Subcutaneous abdominal adipose tissue (tissue), 5 donors: ENCODE measurements at regions not wholly inside any gene's neighbourhood (a gene's known extent, or its start where the extent isn't known, plus 50 kb on each side); places are given as distances from the start of the nearest gene placed in this dataset.
A peak's percentile ranks its signal among the peaks of the same experiment; 100 is the strongest.

Experiments
- H3K27ac ChIP-seq: one replicate; pipeline ENCODE4 v1.7.0; 2013; ENCODE audit warnings: low read depth, mild to moderate bottlenecking, inconsistent platforms, low read length, moderate library complexity
- H3K27me3 ChIP-seq, 5 donors: one replicate each; pipeline ENCODE4 v1.7.0; 2013; ENCODE audit warnings: low read length in 5 of 5, inconsistent platforms in 1 of 5; ENCODE audit not compliant: control insufficient read depth in 5 of 5, insufficient read depth in 4 of 5
- H3K36me3 ChIP-seq, 5 donors: one replicate each; pipeline ENCODE4 v1.7.0; 2013; ENCODE audit warnings: low read length in 5 of 5; ENCODE audit not compliant: control insufficient read depth in 5 of 5, insufficient read depth in 5 of 5
- H3K4me1 ChIP-seq, 5 donors: one replicate each; pipeline ENCODE4 v1.7.0; 2013; ENCODE audit warnings: low read length in 5 of 5, mild to moderate bottlenecking in 3 of 5, moderate library complexity in 1 of 5; ENCODE audit not compliant: control insufficient read depth in 5 of 5, insufficient read depth in 5 of 5
- H3K4me3 ChIP-seq, 5 donors: one replicate each; pipeline ENCODE4 v1.7.0; 2013; ENCODE audit warnings: low read length in 5 of 5, low read depth in 1 of 5
- H3K9ac ChIP-seq, 5 donors: one replicate each; pipeline ENCODE4 v1.7.0; 2013; ENCODE audit warnings: low read length in 5 of 5, mild to moderate bottlenecking in 4 of 5, moderate library complexity in 3 of 5
- H3K9me3 ChIP-seq, 5 donors: one replicate each; pipeline ENCODE4 v1.7.0; 2013; ENCODE audit warnings: low read length in 5 of 5; ENCODE audit not compliant: control insufficient read depth in 5 of 5
- donor health status: healthy.
- donor health status: healthy.
- donor health status: healthy.
- donor health status: healthy.
- donor health status: healthy.

- Histone ChIP-seq H3K27ac (no peak overlapping the region), H3K9ac (no peak overlapping the region), H3K27me3 (no peaks in the 10 kb centered on the region), H3K4me3 (no peak overlapping the region), H3K36me3 (no peaks in the 10 kb centered on the region), H3K4me1 (peaks cover 0 to 17% (median 12%) of the 10 kb centered on the region in 5 donors), H3K9me3 (no peaks in the 10 kb centered on the region)
Observed at GRCh38 chr2:181370126-181370525, 87.1 kb upstream of the ITGA4 start.

- peaks cover 0 to 20% (median 13%) of the 10 kb centered on the region in 5 donors for H3K4me1 ChIP-seq
- H3K27me3 ChIP-seq = no peaks in the 10 kb centered on the region
- no peak overlapping the region for H3K9ac ChIP-seq
- no peak overlapping the region for H3K4me3 ChIP-seq
- peak overlapping the region; percentile 14 for H3K27ac ChIP-seq
- H3K9me3 ChIP-seq = no peaks in the 10 kb centered on the region
- no peaks in the 10 kb centered on the region for H3K36me3 ChIP-seq
Observed at GRCh38 chr2:181371195-181371594, 86.0 kb upstream of the ITGA4 start.

GRCh38 chr2:181371782-181372645, 85.2 kb upstream of the ITGA4 start:
- Histone ChIP-seq H3K4me3 (no peak overlapping the region), H3K36me3 (no peaks in the 10 kb centered on the region), H3K27ac (peak overlapping the region; percentile 14)

GRCh38 chr2:181372646-181373040, 84.5 kb upstream of the ITGA4 start:
- Histone ChIP-seq H3K27ac (no peak overlapping the region), H3K9ac (no peak overlapping the region), H3K9me3 (no peaks in the 10 kb centered on the region), H3K36me3 (no peaks in the 10 kb centered on the region), H3K27me3 (no peaks in the 10 kb centered on the region), H3K4me3 (no peak overlapping the region), H3K4me1 (peaks cover 0 to 20% (median 13%) of the 10 kb centered on the region in 5 donors)

More at GRCh38 chr2:181371782-181372645, 85.2 kb upstream of the ITGA4 start:
- peaks cover 0 to 20% (median 13%) of the 10 kb centered on the region in 5 donors for H3K4me1 ChIP-seq
- no peaks in the 10 kb centered on the region for H3K9me3 ChIP-seq
- H3K9ac ChIP-seq = no peak overlapping the region
- H3K27me3 ChIP-seq = no peaks in the 10 kb centered on the region

- Histone ChIP-seq H3K9ac (no peak overlapping the region), H3K9me3 (no peaks in the 10 kb centered on the region), H3K27ac (no peak overlapping the region), H3K4me1 (peaks cover 0 to 20% (median 13%) of the 10 kb centered on the region in 5 donors), H3K36me3 (no peaks in the 10 kb centered on the region), H3K27me3 (no peaks in the 10 kb centered on the region), H3K4me3 (no peak overlapping the region)
Observed at GRCh38 chr2:181374781-181375675, 82.2 kb upstream of the ITGA4 start.

GRCh38 chr2:181376442-181376841, 80.7 kb upstream of the ITGA4 start:
- no peaks in the 10 kb centered on the region for H3K27me3 ChIP-seq
- H3K36me3 ChIP-seq = no peaks in the 10 kb centered on the region
- H3K27ac ChIP-seq = no peak overlapping the region
- no peaks in the 10 kb centered on the region for H3K9me3 ChIP-seq
- peaks cover 0 to 28% (median 20%) of the 10 kb centered on the region in 5 donors for H3K4me1 ChIP-seq
- H3K9ac ChIP-seq = no peak overlapping the region
- H3K4me3 ChIP-seq = no peak overlapping the region

GRCh38 chr2:181376999-181377398, 80.2 kb upstream of the ITGA4 start:
- no peak overlapping the region for H3K9ac ChIP-seq
- no peak overlapping the region for H3K4me3 ChIP-seq
- no peaks in the 10 kb centered on the region for H3K36me3 ChIP-seq
- H3K9me3 ChIP-seq = no peaks in the 10 kb centered on the region
- no peak overlapping the region for H3K27ac ChIP-seq
- no peaks in the 10 kb centered on the region for H3K27me3 ChIP-seq
- peaks cover 0 to 24% (median 18%) of the 10 kb centered on the region in 5 donors for H3K4me1 ChIP-seq

GRCh38 chr2:181378491-181378890, 78.7 kb upstream of the ITGA4 start:
- Histone ChIP-seq H3K27ac (no peak overlapping the region), H3K9me3 (no peaks in the 10 kb centered on the region), H3K4me3 (no peak overlapping the region), H3K4me1 (peaks cover 0 to 15% (median 11%) of the 10 kb centered on the region in 5 donors), H3K9ac (no peak overlapping the region), H3K36me3 (no peaks in the 10 kb centered on the region), H3K27me3 (no peaks in the 10 kb centered on the region)

GRCh38 chr2:181380581-181380980, 76.6 kb upstream of the ITGA4 start:
- Histone ChIP-seq H3K4me3 (peak overlapping the region in 1 of 5 donors; percentile 29), H3K27ac (no peak overlapping the region), H3K4me1 (peaks cover 0 to 8% (median 4%) of the 10 kb centered on the region in 5 donors), H3K9ac (no peak overlapping the region), H3K36me3 (no peaks in the 10 kb centered on the region), H3K9me3 (no peaks in the 10 kb centered on the region), H3K27me3 (no peaks in the 10 kb centered on the region)

GRCh38 chr2:181384923-181385322, 72.3 kb upstream of the ITGA4 start:
- H3K27me3 ChIP-seq = no peaks in the 10 kb centered on the region
- H3K4me1 ChIP-seq = peaks cover 0 to 8% (median 4%) of the 10 kb centered on the region in 5 donors
- no peak overlapping the region for H3K4me3 ChIP-seq
- H3K9me3 ChIP-seq = no peaks in the 10 kb centered on the region
- H3K27ac ChIP-seq = no peak overlapping the region
- no peaks in the 10 kb centered on the region for H3K36me3 ChIP-seq
- H3K9ac ChIP-seq = no peak overlapping the region
